CD4-positive, CD25-positive, alpha-beta regulatory T cell (primary cell): ENCODE measurements at regions not wholly inside any gene's neighbourhood (a gene's known extent, or its start where the extent isn't known, plus 50 kb on each side); places are given as distances from the start of the nearest gene placed in this dataset.

Source experiments
- ATAC-seq, 2 donors: fragments of 150-1000 bp; cut with Tn5 transposase; one replicate each; pipeline ENCODE4 v1.10.0; 2021; ENCODE audit warnings: low read depth in 2 of 2, moderate number of reproducible peaks in 2 of 2, moderate library complexity in 1 of 2
- DNase-seq, 3 donors: peaks; one replicate each; pipeline versions ENCODE4 v3.0.0 to v3.0.0-alpha.2; 2012 to 2022; ENCODE audit warnings: mixed read lengths in 1 of 3
- H3K27ac ChIP-seq: one replicate; pipeline ENCODE4 v1.7.0; 2013; ENCODE audit warnings: mild to moderate bottlenecking, low read length; ENCODE audit not compliant: insufficient read depth, poor library complexity, severe bottlenecking
- H3K27me3 ChIP-seq: one replicate; pipeline ENCODE4 v1.7.0; 2013; ENCODE audit warnings: low read length; ENCODE audit not compliant: control insufficient read depth, insufficient read depth
- H3K36me3 ChIP-seq: one replicate; pipeline ENCODE4 v1.7.0; 2013; ENCODE audit warnings: mild to moderate bottlenecking, low read length, moderate library complexity; ENCODE audit not compliant: control insufficient read depth, insufficient read depth
- H3K4me1 ChIP-seq: 2 replicates; pipeline ENCODE4 v1.7.0; 2013; ENCODE audit warnings: mild to moderate bottlenecking, low read length; ENCODE audit not compliant: insufficient read depth, control insufficient read depth, poor library complexity, severe bottlenecking
- H3K4me3 ChIP-seq: one replicate; pipeline ENCODE4 v1.7.0; 2013; ENCODE audit warnings: low read depth, mild to moderate bottlenecking, low read length, moderate library complexity
- H3K9me3 ChIP-seq, 2 experiments: 1 replicate in 1 of 2; 2 replicates in 1 of 2; pipeline ENCODE4 v1.7.0; 2013; ENCODE audit warnings: low read length in 2 of 2, mild to moderate bottlenecking in 1 of 2, moderate library complexity in 1 of 2; ENCODE audit not compliant: control insufficient read depth in 2 of 2
- H3K27ac Mint-ChIP-seq, 3 donors: one replicate each; pipeline ENCODE4 v1.8.0; 2020 to 2022; ENCODE audit warnings: mild to moderate bottlenecking in 3 of 3, mixed read lengths in 3 of 3, moderate library complexity in 2 of 3
- H3K27me3 Mint-ChIP-seq: one replicate; pipeline ENCODE4 v1.8.0; 2022; ENCODE audit warnings: mild to moderate bottlenecking, mixed read lengths
- H3K36me3 Mint-ChIP-seq: one replicate; pipeline ENCODE4 v1.8.0; 2020; ENCODE audit warnings: mixed read lengths
- H3K4me1 Mint-ChIP-seq, 4 donors: one replicate each; pipeline ENCODE4 v1.8.0; 2020 to 2022; ENCODE audit warnings: mixed read lengths in 4 of 4, mild to moderate bottlenecking in 1 of 4
- H3K4me3 Mint-ChIP-seq, 4 donors: one replicate each; pipeline ENCODE4 v1.8.0; 2020 to 2022; ENCODE audit warnings: mild to moderate bottlenecking in 4 of 4, mixed read lengths in 4 of 4, moderate library complexity in 3 of 4
- H3K9me3 Mint-ChIP-seq, 7 donors: one replicate each; pipeline ENCODE4 v1.8.0; 2020 to 2022; ENCODE audit warnings: mixed read lengths in 7 of 7, mild to moderate bottlenecking in 3 of 7, moderate library complexity in 2 of 7

- H3K27me3 Mint-ChIP-seq, result no peaks in the 10 kb centered on the region
- H3K9me3 Mint-ChIP-seq, result peaks cover 0 to 2% (median 0%) of the 10 kb centered on the region in 7 donors
- no peak overlapping the region for H3K4me3 Mint-ChIP-seq
- no peak overlapping the region for H3K27ac Mint-ChIP-seq
- Histone ChIP-seq H3K4me1 (no peaks in the 10 kb centered on the region), H3K27me3 (no peaks in the 10 kb centered on the region), H3K36me3 (no peaks in the 10 kb centered on the region), H3K27ac (no peak overlapping the region), H3K9me3 (no peaks in the 10 kb centered on the region), H3K4me3 (no peak overlapping the region)
- ATAC-seq (no peak), DNase-seq (no peak)
- no peaks in the 10 kb centered on the region for H3K4me1 Mint-ChIP-seq
- H3K36me3 Mint-ChIP-seq, result no peaks in the 10 kb centered on the region
These were observed 305.6 kb downstream of the GALC start for GRCh38 chr14:87687420-87687819.

GRCh38 chr14:87686746-87687145, 306.2 kb downstream of the GALC start:
- DNase-seq (no peak), ATAC-seq (no peak)
- H3K9me3 Mint-ChIP-seq, result peaks cover 0 to 2% (median 0%) of the 10 kb centered on the region in 7 donors
- Histone ChIP-seq H3K27ac (no peak overlapping the region), H3K27me3 (no peaks in the 10 kb centered on the region), H3K9me3 (no peaks in the 10 kb centered on the region), H3K36me3 (no peaks in the 10 kb centered on the region), H3K4me1 (no peaks in the 10 kb centered on the region), H3K4me3 (no peak overlapping the region)
- H3K36me3 Mint-ChIP-seq, result no peaks in the 10 kb centered on the region
- H3K27me3 Mint-ChIP-seq, result no peaks in the 10 kb centered on the region
- no peak overlapping the region for H3K27ac Mint-ChIP-seq
- H3K4me1 Mint-ChIP-seq, result no peaks in the 10 kb centered on the region
- no peak overlapping the region for H3K4me3 Mint-ChIP-seq

GRCh38 chr14:87679866-87680265, 313.1 kb downstream of the GALC start:
- no peaks in the 10 kb centered on the region for H3K9me3 ChIP-seq
- H3K27me3 Mint-ChIP-seq, result no peaks in the 10 kb centered on the region
- no peaks in the 10 kb centered on the region for H3K36me3 ChIP-seq
- H3K4me3 Mint-ChIP-seq, result no peak overlapping the region
- no peaks in the 10 kb centered on the region for H3K36me3 Mint-ChIP-seq
- H3K27ac Mint-ChIP-seq, result no peak overlapping the region
- ATAC-seq (no peak), DNase-seq (no peak)
- no peaks in the 10 kb centered on the region for H3K4me1 ChIP-seq
- H3K4me3 ChIP-seq, result no peak overlapping the region
- no peak overlapping the region for H3K27ac ChIP-seq
- H3K4me1 Mint-ChIP-seq, result no peaks in the 10 kb centered on the region
- H3K9me3 Mint-ChIP-seq, result peaks cover 0 to 7% (median 0%) of the 10 kb centered on the region in 7 donors
- H3K27me3 ChIP-seq, result no peaks in the 10 kb centered on the region

- no peak overlapping the region for H3K27ac Mint-ChIP-seq
- no peaks in the 10 kb centered on the region for H3K9me3 ChIP-seq
- H3K4me1 Mint-ChIP-seq, result no peaks in the 10 kb centered on the region
These were observed 314.4 kb downstream of the GALC start for GRCh38 chr14:87678624-87679023.

GRCh38 chr14:87676814-87677437, 316.1 kb downstream of the GALC start:
- no peaks in the 10 kb centered on the region for H3K27me3 Mint-ChIP-seq
- no peaks in the 10 kb centered on the region for H3K36me3 Mint-ChIP-seq
- H3K9me3 ChIP-seq, result no peaks in the 10 kb centered on the region
- no peak overlapping the region for H3K27ac ChIP-seq
- peaks cover 0 to 7% (median 0%) of the 10 kb centered on the region in 7 donors for H3K9me3 Mint-ChIP-seq
- H3K27ac Mint-ChIP-seq, result no peak overlapping the region
- ATAC-seq, result no peak
- no peak for DNase-seq
- no peak overlapping the region for H3K4me3 ChIP-seq
- H3K4me3 Mint-ChIP-seq, result no peak overlapping the region
- H3K36me3 ChIP-seq, result no peaks in the 10 kb centered on the region
- H3K4me1 Mint-ChIP-seq, result no peaks in the 10 kb centered on the region
- no peaks in the 10 kb centered on the region for H3K27me3 ChIP-seq
- no peaks in the 10 kb centered on the region for H3K4me1 ChIP-seq

More at GRCh38 chr14:87678624-87679023, 314.4 kb downstream of the GALC start:
- Mint-ChIP-seq H3K36me3 (no peaks in the 10 kb centered on the region), H3K4me3 (no peak overlapping the region), H3K27me3 (no peaks in the 10 kb centered on the region), H3K9me3 (peaks cover 0 to 7% (median 0%) of the 10 kb centered on the region in 7 donors)
- no peak overlapping the region for H3K27ac ChIP-seq
- no peaks in the 10 kb centered on the region for H3K4me1 ChIP-seq
- no peaks in the 10 kb centered on the region for H3K36me3 ChIP-seq
- no peak for DNase-seq
- no peak overlapping the region for H3K4me3 ChIP-seq
- H3K27me3 ChIP-seq, result no peaks in the 10 kb centered on the region
- ATAC-seq, result no peak

- H3K9me3 ChIP-seq, result no peaks in the 10 kb centered on the region
- Mint-ChIP-seq H3K36me3 (no peaks in the 10 kb centered on the region), H3K9me3 (peaks cover 0 to 13% (median 2%) of the 10 kb centered on the region in 7 donors), H3K27ac (no peak overlapping the region), H3K4me3 (no peak overlapping the region), H3K27me3 (no peaks in the 10 kb centered on the region), H3K4me1 (no peaks in the 10 kb centered on the region)
- DNase-seq (no peak), ATAC-seq (no peak)
- H3K4me3 ChIP-seq, result no peak overlapping the region
- H3K27ac ChIP-seq, result no peak overlapping the region
- no peaks in the 10 kb centered on the region for H3K27me3 ChIP-seq
- H3K36me3 ChIP-seq, result no peaks in the 10 kb centered on the region
- no peaks in the 10 kb centered on the region for H3K4me1 ChIP-seq
These were observed 325.3 kb downstream of the GALC start for GRCh38 chr14:87667659-87668058.

GRCh38 chr14:87656315-87656714, 336.7 kb downstream of the GALC start:
- peaks cover 0 to 11% (median 1%) of the 10 kb centered on the region in 7 donors for H3K9me3 Mint-ChIP-seq
- H3K4me3 Mint-ChIP-seq, result no peak overlapping the region
- H3K27ac Mint-ChIP-seq, result no peak overlapping the region
- Histone ChIP-seq H3K4me1 (no peaks in the 10 kb centered on the region), H3K27me3 (no peaks in the 10 kb centered on the region), H3K27ac (no peak overlapping the region), H3K9me3 (no peaks in the 10 kb centered on the region), H3K4me3 (no peak overlapping the region), H3K36me3 (no peaks in the 10 kb centered on the region)
- H3K4me1 Mint-ChIP-seq, result no peaks in the 10 kb centered on the region
- ATAC-seq, result no peak
- no peaks in the 10 kb centered on the region for H3K36me3 Mint-ChIP-seq
- DNase-seq, result no peak
- no peaks in the 10 kb centered on the region for H3K27me3 Mint-ChIP-seq

GRCh38 chr14:87652278-87652677, 340.7 kb downstream of the GALC start:
- Mint-ChIP-seq H3K4me1 (no peaks in the 10 kb centered on the region), H3K4me3 (no peak overlapping the region), H3K36me3 (no peaks in the 10 kb centered on the region), H3K27ac (no peak overlapping the region), H3K9me3 (peaks cover 0 to 19% (median 5%) of the 10 kb centered on the region in 7 donors), H3K27me3 (no peaks in the 10 kb centered on the region)
- no peak for DNase-seq
- H3K4me1 ChIP-seq, result no peaks in the 10 kb centered on the region
- ATAC-seq, result no peak
- H3K36me3 ChIP-seq, result no peaks in the 10 kb centered on the region
- no peak overlapping the region for H3K4me3 ChIP-seq
- H3K9me3 ChIP-seq, result peaks cover 0 to 19% of the 10 kb centered on the region in 2 experiments
- H3K27me3 ChIP-seq, result no peaks in the 10 kb centered on the region
- H3K27ac ChIP-seq, result no peak overlapping the region
